Trophoblast cell (in vitro differentiated cells and primary cell): ENCODE measurements at regions not wholly inside any gene's neighbourhood (a gene's known extent, or its start where the extent isn't known, plus 50 kb on each side); places are given as distances from the start of the nearest gene placed in this dataset.

Source experiments
- DNase-seq, 2 donors: peaks; one replicate each; pipeline ENCODE4 v3.0.0-alpha.2; 2016
- H2AFZ ChIP-seq: 2 replicates; pipeline ENCODE4 v1.6.1; 2013; ENCODE audit warnings: low read length, moderate library complexity, mild to moderate bottlenecking; ENCODE audit not compliant: insufficient read depth, poor library complexity
- H2AK5ac ChIP-seq: 2 replicates; pipeline ENCODE4 v1.6.1; 2013; ENCODE audit warnings: mild to moderate bottlenecking, low read length
- H2BK120ac ChIP-seq: 2 replicates; pipeline ENCODE4 v1.6.1; 2013; ENCODE audit warnings: low read length, mild to moderate bottlenecking, moderate library complexity; ENCODE audit not compliant: insufficient read depth, poor library complexity
- H2BK12ac ChIP-seq: 2 replicates; pipeline ENCODE4 v1.6.1; 2013; ENCODE audit warnings: mild to moderate bottlenecking, low read length, moderate library complexity
- H2BK5ac ChIP-seq: 2 replicates; pipeline ENCODE4 v1.6.1; 2013; ENCODE audit warnings: low read length, low read depth, moderate library complexity, mild to moderate bottlenecking; ENCODE audit not compliant: poor library complexity
- H3K14ac ChIP-seq: 2 replicates; pipeline ENCODE4 v1.6.1; 2013; ENCODE audit warnings: mild to moderate bottlenecking, low read length
- H3K18ac ChIP-seq: 2 replicates; pipeline ENCODE4 v1.6.1; 2013; ENCODE audit warnings: mild to moderate bottlenecking, low read length
- H3K23ac ChIP-seq: 2 replicates; pipeline ENCODE4 v1.6.1; 2013; ENCODE audit warnings: low read length
- H3K27ac ChIP-seq: 2 replicates; pipeline ENCODE4 v1.5.1; 2013; ENCODE audit warnings: low read depth, mild to moderate bottlenecking, inconsistent platforms, low read length, moderate library complexity
- H3K27me3 ChIP-seq: 2 replicates; pipeline ENCODE4 v1.6.1; 2013; ENCODE audit warnings: inconsistent platforms, mild to moderate bottlenecking, low read length, moderate library complexity; ENCODE audit not compliant: insufficient read depth
- H3K36me3 ChIP-seq, 2 experiments: 1 replicate in 1 of 2; 2 replicates in 1 of 2; pipeline ENCODE4 v1.6.1; 2013; ENCODE audit warnings: low read length in 2 of 2, mild to moderate bottlenecking in 2 of 2, moderate library complexity in 1 of 2; ENCODE audit not compliant: insufficient read depth in 2 of 2, control insufficient read depth in 1 of 2
- H3K4ac ChIP-seq: 2 replicates; pipeline ENCODE4 v1.6.1; 2013; ENCODE audit warnings: low read depth, mild to moderate bottlenecking, low read length, moderate library complexity
- H3K4me1 ChIP-seq, 2 experiments: 1 replicate in 1 of 2; 2 replicates in 1 of 2; pipeline ENCODE4 v1.6.1; 2013; ENCODE audit warnings: low read length in 2 of 2, mild to moderate bottlenecking in 2 of 2, moderate library complexity in 1 of 2; ENCODE audit not compliant: insufficient read depth in 2 of 2, control insufficient read depth in 1 of 2
- H3K4me2 ChIP-seq: 2 replicates; pipeline ENCODE4 v1.6.1; 2013; ENCODE audit warnings: inconsistent platforms, mild to moderate bottlenecking, low read length, moderate library complexity
- H3K4me3 ChIP-seq: 2 replicates; pipeline ENCODE4 v1.5.1; 2013; ENCODE audit warnings: mild to moderate bottlenecking, low read depth, low read length, inconsistent platforms
- H3K79me1 ChIP-seq: one replicate; pipeline ENCODE4 v1.6.1; 2013; ENCODE audit warnings: low read length
- H3K79me2 ChIP-seq: 2 replicates; pipeline ENCODE4 v1.6.1; 2013; ENCODE audit warnings: low read length, mild to moderate bottlenecking; ENCODE audit not compliant: control insufficient read depth, insufficient read depth, poor library complexity
- H3K9ac ChIP-seq: 2 replicates; pipeline ENCODE4 v1.6.1; 2013; ENCODE audit warnings: mild to moderate bottlenecking, low read length
- H3K9me3 ChIP-seq: 2 replicates; pipeline ENCODE4 v1.6.1; 2013; ENCODE audit warnings: low read depth, mild to moderate bottlenecking, control low read depth, inconsistent platforms, low read length; ENCODE audit not compliant: insufficient read depth
- H4K12ac ChIP-seq: 2 replicates; pipeline ENCODE4 v1.6.1; 2013; ENCODE audit warnings: low read depth, mild to moderate bottlenecking, low read length, moderate library complexity
- H4K8ac ChIP-seq: 2 replicates; pipeline ENCODE4 v1.6.1; 2013; ENCODE audit warnings: low read depth, mild to moderate bottlenecking, low read length, moderate library complexity
- H4K91ac ChIP-seq: one replicate; pipeline ENCODE4 v1.6.1; 2013; ENCODE audit warnings: low read depth, mild to moderate bottlenecking, low read length, moderate library complexity
- WGBS: extraction: QIAGEN DNeasy Blood & Tissue Kit; methylation state at CpG from one replicate; pipeline ENCODE4 v1.1.7; 2013; ENCODE audit warnings: missing lambda C conversion rate; ENCODE audit not compliant: insufficient read length, insufficient coverage; ENCODE audit errors: extremely low coverage; 5-methylcytosine and 5-hydroxymethylcytosine counted together

DNA sequence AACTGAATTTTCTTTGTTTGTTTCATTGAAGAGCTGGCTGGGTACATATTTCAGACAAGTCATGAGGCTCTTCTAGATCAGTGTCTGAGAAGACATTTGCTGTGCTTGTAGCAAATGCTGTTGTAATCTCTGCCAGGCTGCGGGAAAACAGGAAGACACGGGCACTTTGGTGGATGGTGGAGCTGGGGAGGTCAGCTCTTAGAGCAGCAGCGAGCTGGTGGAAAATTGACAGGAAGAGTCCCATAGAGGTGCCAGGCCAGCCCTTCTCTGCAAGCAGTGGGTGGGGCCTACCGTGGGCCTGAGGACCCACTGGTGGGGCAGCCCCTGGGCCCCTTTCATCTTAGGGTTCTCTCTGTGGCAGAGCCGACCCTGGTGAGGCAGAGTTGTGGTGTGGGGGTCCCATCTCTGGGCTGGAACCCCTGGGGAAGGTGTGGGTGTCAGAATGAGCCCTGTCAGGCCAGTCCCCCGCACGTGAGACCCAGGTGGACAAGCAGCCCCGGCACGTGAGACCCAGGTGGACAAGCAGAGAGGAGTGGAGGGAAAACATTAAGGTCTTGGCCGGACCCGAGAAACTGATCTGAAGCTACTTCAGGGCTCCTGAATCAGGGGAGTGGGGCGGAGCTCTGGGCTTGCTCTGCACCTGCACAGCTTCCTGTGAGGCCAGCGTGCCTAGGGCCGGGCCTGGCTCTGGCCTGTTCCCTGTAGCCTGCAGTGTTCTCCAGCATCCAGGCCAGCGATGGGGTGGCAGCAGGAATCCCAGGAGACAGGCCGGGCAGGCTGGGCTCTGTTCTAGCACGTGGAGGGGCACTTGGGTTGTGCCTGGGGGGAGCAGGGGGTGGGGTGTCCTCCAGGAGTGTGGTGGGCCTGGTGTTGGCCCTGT lies 273.5 kb upstream of the HDAC4 start:
- WGBS = no CpG with 5 or more reads among the region's 17 CpGs
- no peak overlapping the region for H3K4ac ChIP-seq

DNA sequence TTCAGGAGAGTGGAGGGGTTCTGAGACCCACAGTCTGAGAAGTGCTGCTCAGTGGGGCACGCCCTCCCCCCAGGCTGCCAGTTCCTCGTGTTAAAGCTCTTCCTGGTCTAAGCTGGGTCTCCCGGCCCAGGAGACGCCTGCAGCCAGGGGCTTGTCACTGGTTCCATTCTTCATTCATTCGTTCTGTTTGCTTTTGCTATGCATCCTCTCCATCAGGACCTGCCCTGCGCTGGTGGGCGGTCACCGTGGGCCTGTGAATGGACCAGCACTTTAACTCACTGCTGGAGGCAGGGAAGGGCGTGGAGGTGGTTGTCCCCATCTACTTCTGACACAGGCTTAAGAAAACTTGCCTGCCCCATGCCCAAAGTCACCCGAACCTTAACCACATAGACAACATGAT lies 272.8 kb upstream of the HDAC4 start:
- Histone ChIP-seq H4K12ac (no peak overlapping the region), H4K91ac (no peak overlapping the region), H3K79me2 (no peaks in the 10 kb centered on the region), H3K9ac (no peak overlapping the region), H3K4me1 (no peaks in the 10 kb centered on the region), H3K27me3 (no peaks in the 10 kb centered on the region), H2BK12ac (no peak overlapping the region), H2BK120ac (no peak overlapping the region), H3K4me2 (no peak overlapping the region), H3K4ac (no peak overlapping the region), H3K79me1 (no peaks in the 10 kb centered on the region), H3K14ac (no peak overlapping the region), H3K18ac (no peak overlapping the region), H2AFZ (no peak overlapping the region), H3K27ac (no peak overlapping the region), H3K23ac (no peak overlapping the region), H3K9me3 (peaks cover 4% of the 10 kb centered on the region), H3K36me3 (no peaks in the 10 kb centered on the region), H4K8ac (no peak overlapping the region), H2AK5ac (no peak overlapping the region), H2BK5ac (no peak overlapping the region), H3K4me3 (no peak overlapping the region)
- no peak for DNase-seq
- WGBS = no CpG with 5 or more reads among the region's 10 CpGs

More for the DNA sequence above, 273.5 kb upstream of the HDAC4 start:
- Histone ChIP-seq H3K4me1 (no peaks in the 10 kb centered on the region), H3K79me2 (no peaks in the 10 kb centered on the region), H3K4me2 (no peak overlapping the region), H4K8ac (no peak overlapping the region), H2AFZ (no peak overlapping the region), H3K79me1 (no peaks in the 10 kb centered on the region), H3K23ac (no peak overlapping the region), H3K27me3 (no peaks in the 10 kb centered on the region), H3K4me3 (no peak overlapping the region), H3K36me3 (no peaks in the 10 kb centered on the region), H2BK5ac (no peak overlapping the region), H2BK12ac (no peak overlapping the region), H2AK5ac (no peak overlapping the region), H3K9ac (no peak overlapping the region), H4K91ac (no peak overlapping the region), H3K18ac (no peak overlapping the region), H4K12ac (no peak overlapping the region), H3K27ac (no peak overlapping the region), H2BK120ac (no peak overlapping the region), H3K9me3 (peaks cover 5% of the 10 kb centered on the region), H3K14ac (no peak overlapping the region)
- no peak for DNase-seq

DNA sequence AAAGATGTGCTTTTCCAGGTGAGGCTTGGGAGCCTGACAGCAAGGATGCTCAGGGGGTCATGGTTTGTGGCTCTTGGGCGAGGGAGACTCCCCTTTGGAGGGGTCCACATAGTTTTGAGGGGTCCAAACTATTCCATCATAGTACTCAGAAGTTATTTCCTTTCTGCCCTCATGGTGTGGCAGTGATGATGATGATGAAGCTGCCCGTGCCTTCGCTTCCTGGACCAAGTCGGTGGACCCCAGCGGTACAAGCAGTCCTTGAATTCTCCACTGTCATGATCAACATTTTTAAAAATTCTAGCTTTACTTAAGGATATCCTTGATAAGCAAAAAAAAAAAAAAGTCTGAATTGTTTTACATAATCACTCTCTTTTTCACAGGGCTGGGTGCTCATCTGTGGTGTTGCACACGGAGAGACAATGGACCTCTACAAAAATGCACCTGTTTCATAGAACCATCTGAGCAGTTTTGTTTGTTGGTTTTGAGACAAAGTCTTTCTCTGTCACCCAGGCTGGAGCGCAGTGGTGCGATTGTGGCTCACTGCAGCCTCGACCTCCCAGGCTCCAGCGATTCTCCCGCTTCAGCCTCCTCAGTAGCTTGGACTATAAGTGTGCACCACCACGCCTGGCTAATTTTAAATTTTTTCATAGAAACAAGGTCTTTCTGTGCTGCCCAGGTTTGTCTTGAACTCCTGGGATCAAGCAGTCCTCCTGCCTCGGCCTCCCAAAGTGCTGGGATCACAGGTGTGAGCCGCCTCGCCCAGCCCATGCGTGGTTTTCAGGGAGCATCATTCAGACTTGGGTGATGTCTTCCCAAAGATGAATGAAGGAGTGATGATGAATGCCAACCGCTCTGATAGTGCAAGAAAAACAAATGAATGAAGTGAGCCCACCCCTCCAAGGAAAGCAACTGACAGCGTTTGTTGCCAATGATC lies 271.4 kb upstream of the HDAC4 start:
- Histone ChIP-seq H3K23ac (no peak overlapping the region), H2BK120ac (no peak overlapping the region), H3K4me1 (no peaks in the 10 kb centered on the region), H3K18ac (no peak overlapping the region), H3K4ac (no peak overlapping the region), H2AFZ (no peak overlapping the region), H3K36me3 (no peaks in the 10 kb centered on the region), H3K9me3 (peaks cover 3% of the 10 kb centered on the region), H4K91ac (no peak overlapping the region), H4K12ac (no peak overlapping the region), H3K79me1 (no peaks in the 10 kb centered on the region), H2AK5ac (no peak overlapping the region), H3K27me3 (no peaks in the 10 kb centered on the region), H2BK5ac (no peak overlapping the region), H3K14ac (no peak overlapping the region), H3K27ac (no peak overlapping the region), H3K79me2 (no peaks in the 10 kb centered on the region), H4K8ac (no peak overlapping the region), H3K4me2 (no peak overlapping the region), H3K9ac (no peak overlapping the region), H2BK12ac (no peak overlapping the region), H3K4me3 (no peak overlapping the region)
- WGBS = no CpG with 5 or more reads among the region's 18 CpGs
- DNase-seq = no peak

DNA sequence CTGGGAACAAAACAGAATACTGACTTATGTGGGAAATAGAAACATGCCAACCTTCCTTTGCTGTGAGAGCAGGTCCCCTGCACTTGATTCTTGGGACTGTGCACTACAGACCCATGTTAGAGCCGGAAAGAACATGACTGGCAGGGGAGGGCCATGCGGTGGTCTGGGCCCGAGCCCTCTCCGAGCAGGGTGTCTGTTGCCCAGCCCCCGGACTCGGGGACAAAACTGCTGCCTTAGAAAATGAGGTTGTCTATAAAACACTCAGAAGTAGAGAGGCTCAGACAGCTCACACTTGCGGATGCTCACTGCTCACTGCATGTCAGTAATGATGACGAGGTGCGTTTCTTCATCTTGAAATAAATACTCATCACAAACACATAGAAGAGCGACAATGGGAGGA lies 270.7 kb upstream of the HDAC4 start:
- Histone ChIP-seq H3K4ac (no peak overlapping the region), H2BK12ac (no peak overlapping the region), H3K9me3 (peaks cover 3% of the 10 kb centered on the region), H2AK5ac (no peak overlapping the region), H3K27ac (no peak overlapping the region), H3K4me3 (no peak overlapping the region), H3K18ac (no peak overlapping the region), H3K4me1 (no peaks in the 10 kb centered on the region), H4K91ac (no peak overlapping the region), H3K79me2 (no peaks in the 10 kb centered on the region), H2BK120ac (no peak overlapping the region), H4K8ac (no peak overlapping the region), H3K4me2 (no peak overlapping the region), H3K23ac (no peak overlapping the region), H3K14ac (no peak overlapping the region), H2AFZ (no peak overlapping the region), H3K27me3 (no peaks in the 10 kb centered on the region), H4K12ac (no peak overlapping the region), H3K9ac (no peak overlapping the region), H2BK5ac (no peak overlapping the region), H3K36me3 (no peaks in the 10 kb centered on the region), H3K79me1 (no peaks in the 10 kb centered on the region)
- DNase-seq = no peak
- no CpG with 5 or more reads among the region's 10 CpGs for WGBS
